GM21390 (cell line): ENCODE measurements at regions not wholly inside any gene's neighbourhood (a gene's known extent, or its start where the extent isn't known, plus 50 kb on each side); places are given as distances from the start of the nearest gene placed in this dataset.

Experiments used
- ATAC-seq: cut with Tn5 transposase; IDR thresholded peaks from one replicate; pipeline ENCODE4 v1.9.1; 2021; ENCODE audit not compliant: unreplicated experiment

DNA sequence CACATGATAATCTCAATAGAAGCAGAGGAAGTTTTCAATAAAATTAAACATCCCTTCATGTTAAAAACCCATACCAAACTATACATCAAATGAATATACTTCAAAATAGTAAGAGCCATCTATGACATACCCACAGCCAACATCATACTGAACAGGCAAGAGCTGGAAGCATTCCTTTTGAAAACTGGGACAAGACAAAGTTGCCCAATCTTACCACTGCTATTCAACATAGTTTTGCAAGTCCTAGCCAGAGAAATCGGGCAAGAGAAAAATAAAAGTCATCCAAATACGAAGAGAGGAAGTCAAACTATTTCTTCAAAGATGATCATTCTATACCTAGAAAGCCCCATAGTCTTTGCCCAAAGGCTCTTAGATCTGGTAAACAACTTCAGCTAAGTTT is 454.7 kb upstream of the PRICKLE1 start:
- no peak for ATAC-seq

- ATAC-seq = no peak
Measured at GRCh38 chr12:43038991-43039390, 449.4 kb upstream of the PRICKLE1 start.

- no peak for ATAC-seq
Measured at GRCh38 chr12:43029971-43030370, 440.4 kb upstream of the PRICKLE1 start.

GRCh38 chr12:43028826-43029225 is 439.3 kb upstream of the PRICKLE1 start:
- ATAC-seq = no peak

- no peak for ATAC-seq
Measured at GRCh38 chr12:43022838-43023237, 433.3 kb upstream of the PRICKLE1 start.

DNA sequence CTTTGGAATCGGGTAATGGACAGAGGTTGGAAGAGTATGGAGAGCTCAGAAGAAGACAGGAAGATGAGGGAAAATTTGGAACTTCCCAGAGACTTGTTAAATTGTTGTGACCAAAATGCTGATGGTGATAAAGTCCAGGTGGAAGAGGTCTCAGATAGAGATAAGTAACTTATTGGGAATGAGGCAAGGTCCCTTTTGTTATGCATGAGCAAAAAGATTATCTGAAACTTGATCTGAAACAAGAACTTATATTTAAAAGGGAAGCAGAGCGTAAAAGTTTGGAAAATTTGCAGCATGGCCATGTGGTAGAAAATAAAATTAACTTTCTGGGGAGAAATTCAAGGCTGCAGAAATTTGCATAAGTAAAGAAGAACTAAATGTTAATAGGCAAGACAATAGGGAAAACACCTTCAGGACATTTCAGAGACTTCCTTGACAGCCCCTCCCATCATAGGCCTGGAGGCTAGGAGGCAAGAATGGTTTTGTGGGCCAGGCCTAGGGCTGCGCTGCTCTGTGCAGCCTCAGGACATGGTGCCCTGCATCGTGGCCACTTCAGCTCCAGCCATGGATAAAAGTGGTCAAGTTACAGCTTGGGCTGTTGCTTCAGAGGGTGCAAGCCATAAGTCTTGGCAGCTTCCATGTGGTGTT is 425.7 kb upstream of the PRICKLE1 start:
- no peak for ATAC-seq

DNA sequence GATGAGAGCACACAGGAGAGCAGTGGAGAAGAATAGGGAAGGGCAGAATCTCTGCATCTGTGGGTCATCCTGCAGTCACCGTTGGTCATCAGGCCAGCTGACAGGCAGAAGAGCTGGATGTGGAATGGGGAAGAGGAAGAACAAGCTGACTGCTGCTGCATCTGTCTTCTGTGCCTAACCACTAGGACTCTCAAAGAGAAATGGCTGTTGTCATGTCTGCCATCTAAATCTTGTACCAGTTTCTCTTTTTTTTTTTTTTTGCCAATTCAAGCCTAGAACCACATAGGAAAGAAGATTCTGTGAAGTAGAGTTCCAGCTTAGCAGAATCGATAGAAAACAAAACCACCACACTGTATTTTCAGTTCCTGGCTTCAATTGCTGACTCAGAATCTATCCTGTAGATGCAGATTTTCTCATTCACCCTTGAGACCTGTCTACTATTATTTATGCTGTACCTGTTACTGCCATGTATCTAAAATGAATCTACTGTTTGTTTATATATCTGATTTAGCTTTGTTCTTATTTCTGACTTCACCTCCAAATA is 421.9 kb upstream of the PRICKLE1 start:
- ATAC-seq = peak; percentile 96

GRCh38 chr12:43009846-43010240 is 420.3 kb upstream of the PRICKLE1 start:
- no peak for ATAC-seq

GRCh38 chr12:43008953-43009845 is 419.7 kb upstream of the PRICKLE1 start:
- ATAC-seq = no peak

GRCh38 chr12:43004908-43005307 is 415.4 kb upstream of the PRICKLE1 start:
- no peak for ATAC-seq

DNA sequence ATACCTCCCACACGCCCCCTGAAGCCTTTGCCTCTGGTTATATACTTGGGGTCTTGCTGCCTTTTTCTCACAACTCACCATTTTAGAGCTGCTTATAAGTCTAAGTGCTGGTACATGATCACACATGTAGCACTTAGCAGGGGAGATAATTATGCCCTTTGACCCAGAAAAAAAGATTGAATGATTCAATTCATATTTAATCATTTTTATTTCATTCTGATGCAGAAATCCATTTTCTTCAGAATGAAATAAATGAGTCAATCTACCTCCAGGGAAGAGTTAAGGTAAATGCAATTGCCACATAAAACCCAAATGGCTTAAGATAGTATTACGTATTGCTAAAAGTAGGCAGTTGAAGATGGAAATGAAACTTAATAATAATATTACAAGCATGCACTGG is 414.6 kb upstream of the PRICKLE1 start:
- ATAC-seq = no peak

GRCh38 chr12:42996869-42997431 is 407.4 kb upstream of the PRICKLE1 start:
- ATAC-seq = no peak

DNA sequence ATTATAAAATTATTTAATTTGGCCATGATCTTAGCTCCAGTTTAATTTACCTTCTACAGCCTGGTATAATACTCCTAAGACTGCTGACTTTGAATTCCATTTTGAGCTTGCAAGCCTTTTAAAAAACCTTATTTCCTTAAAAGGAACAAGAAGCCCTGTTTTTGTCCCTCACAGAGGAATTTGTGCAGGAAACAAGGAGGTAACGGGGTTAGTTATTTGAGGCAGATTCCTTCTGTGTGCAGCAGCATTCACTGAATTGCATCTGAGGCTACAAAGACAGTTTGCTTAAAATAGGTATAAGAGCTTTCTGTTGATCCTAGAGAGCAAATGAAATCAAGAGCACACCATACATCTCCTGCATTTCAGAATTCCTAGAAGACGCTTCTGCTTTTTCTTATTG is 403.3 kb upstream of the PRICKLE1 start:
- ATAC-seq = no peak

GRCh38 chr12:42990387-42990786 is 400.8 kb upstream of the PRICKLE1 start:
- no peak for ATAC-seq

DNA sequence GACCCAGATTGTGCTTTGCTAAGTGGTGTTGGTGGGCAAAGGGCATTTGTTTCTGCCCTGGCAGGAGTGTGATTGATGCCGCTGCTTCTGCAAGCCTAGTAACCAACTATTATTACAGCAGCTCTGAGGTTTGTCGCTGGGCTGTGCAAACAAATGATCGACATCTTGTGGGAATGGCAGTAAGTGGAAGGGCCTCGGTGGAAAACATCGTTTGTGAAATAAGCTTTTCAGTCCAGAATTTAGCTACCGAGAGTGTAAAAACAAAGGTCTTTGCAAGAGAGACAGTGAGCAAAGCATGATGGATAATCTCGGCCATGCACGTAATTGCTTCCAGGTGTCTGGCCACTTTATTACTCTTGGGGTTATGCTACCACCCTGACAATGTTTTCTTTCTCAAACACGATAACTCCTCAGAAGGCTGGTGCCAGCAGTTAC is 397.7 kb upstream of the PRICKLE1 start:
- no peak for ATAC-seq

DNA sequence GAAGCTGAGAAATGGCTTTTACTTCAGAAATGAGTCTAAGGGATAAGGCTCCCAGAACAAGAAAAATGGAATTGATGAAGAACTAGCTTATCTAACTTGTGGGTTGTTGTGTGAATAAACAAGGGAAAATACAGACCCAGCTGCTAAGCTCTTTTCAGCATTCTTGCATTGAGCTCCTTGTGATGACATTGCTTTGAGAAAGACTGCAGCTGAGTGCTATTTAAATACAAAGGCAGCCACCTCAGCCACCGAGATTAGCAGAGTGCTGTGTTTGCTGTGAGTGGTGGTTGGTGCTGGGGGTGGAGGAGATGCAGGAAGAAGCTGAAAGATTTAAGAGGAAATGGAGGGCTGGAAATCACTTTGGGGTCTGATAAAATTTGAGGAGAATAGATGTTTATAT is 396.0 kb upstream of the PRICKLE1 start:
- ATAC-seq = no peak

DNA sequence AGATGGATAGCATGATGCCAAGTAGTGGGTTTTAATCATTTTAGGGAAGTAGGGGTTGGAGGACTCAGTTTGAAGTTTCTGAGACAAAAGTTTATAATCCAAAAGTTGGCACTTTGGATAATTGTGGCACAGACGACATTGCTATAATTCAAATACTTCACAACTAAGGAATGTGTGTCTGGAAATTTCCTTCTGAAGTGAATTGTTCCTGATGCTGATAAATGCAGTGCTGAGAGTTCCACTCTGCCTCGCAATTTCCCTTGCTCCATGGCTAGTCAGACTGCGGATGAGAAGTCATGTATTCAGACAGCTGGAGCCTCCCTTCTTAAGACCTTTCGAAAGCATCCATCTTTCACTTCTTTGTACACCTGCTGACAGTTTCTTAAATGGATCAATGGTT is 393.3 kb upstream of the PRICKLE1 start:
- ATAC-seq = no peak

- ATAC-seq = no peak
Measured at GRCh38 chr12:42981379-42981778, 391.8 kb upstream of the PRICKLE1 start.

DNA sequence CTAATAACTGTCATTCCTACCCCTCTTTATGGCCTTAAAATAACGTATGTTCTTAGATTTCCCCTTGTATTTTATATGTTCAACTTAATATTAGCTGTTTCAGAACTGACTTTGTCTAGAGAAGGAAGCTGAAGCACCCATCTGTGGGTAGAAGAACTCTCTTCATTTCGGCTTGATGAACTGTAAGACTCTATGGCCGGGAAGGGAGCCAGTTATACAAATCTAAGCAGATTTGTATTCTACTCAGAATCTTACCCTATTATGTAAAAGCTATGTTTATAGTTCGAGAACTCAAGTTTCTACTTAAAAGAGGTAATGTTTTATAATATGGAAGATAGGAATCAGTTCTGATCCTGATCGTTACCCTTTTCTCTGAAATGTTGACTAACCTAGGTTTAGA is 390.9 kb upstream of the PRICKLE1 start:
- ATAC-seq = no peak

DNA sequence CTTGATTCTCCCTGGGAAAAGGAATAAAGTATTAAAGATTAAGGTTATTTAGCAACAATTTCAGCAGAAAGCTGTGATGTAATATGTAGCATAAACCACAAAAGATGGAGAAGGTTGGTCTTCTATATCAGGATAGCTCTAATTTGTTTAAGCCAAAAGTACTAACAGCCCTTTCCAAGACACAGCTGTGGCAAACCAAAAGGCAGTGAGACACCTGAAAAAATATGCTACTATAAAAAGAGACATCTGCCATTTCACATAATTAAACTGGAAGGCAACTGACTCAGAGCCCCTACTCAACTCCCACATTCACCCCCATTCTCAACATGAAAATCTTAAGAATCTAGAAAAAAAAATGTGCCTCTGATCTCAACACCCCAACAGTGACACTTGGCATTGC is 390.2 kb upstream of the PRICKLE1 start:
- ATAC-seq = no peak

- ATAC-seq = no peak
Measured at GRCh38 chr12:42978708-42979107, 389.2 kb upstream of the PRICKLE1 start.
